GM18517 (cell line): ENCODE measurements at regions not wholly inside any gene's neighbourhood (a gene's known extent, or its start where the extent isn't known, plus 50 kb on each side); places are given as distances from the start of the nearest gene placed in this dataset.
A peak's percentile ranks its signal among the peaks of the same experiment; 100 is the strongest.
"Not testable (repeated sequence)": the region's sequence is repeated elsewhere in the genome, so short reads cannot be mapped to it uniquely, and the experiment has no call there.

Experiments
- ATAC-seq: cut with Tn5 transposase; IDR thresholded peaks from one replicate; pipeline ENCODE4 v1.9.1; 2021; ENCODE audit warnings: mild to moderate bottlenecking, moderate library complexity; ENCODE audit not compliant: unreplicated experiment

- ATAC-seq, result not testable (repeated sequence)
These were observed 50.8 kb upstream of the GRIN2B start for GRCh38 chr12:14032191-14032590.

- ATAC-seq, result no peak
These were observed 62.4 kb upstream of the GRIN2B start for GRCh38 chr12:14043776-14044175.

GRCh38 chr12:14048941-14049545, 67.6 kb upstream of the GRIN2B start:
- ATAC-seq, result no peak

- ATAC-seq, result no peak
These were observed 76.5 kb upstream of the GRIN2B start for GRCh38 chr12:14057895-14058294.

- ATAC-seq, result no peak
These were observed 77.3 kb upstream of the GRIN2B start for GRCh38 chr12:14058717-14059116.

GRCh38 chr12:14059548-14059947, 78.1 kb upstream of the GRIN2B start:
- no peak for ATAC-seq

GRCh38 chr12:14065616-14066015, 84.2 kb upstream of the GRIN2B start:
- ATAC-seq, result no peak

GRCh38 chr12:14066021-14066420, 84.6 kb upstream of the GRIN2B start:
- no peak for ATAC-seq

- ATAC-seq, result no peak
These were observed 87.6 kb upstream of the GRIN2B start for GRCh38 chr12:14068961-14069360.

GRCh38 chr12:14071833-14072232, 90.4 kb upstream of the GRIN2B start:
- ATAC-seq, result no peak

- no peak for ATAC-seq
These were observed 91.6 kb upstream of the GRIN2B start for GRCh38 chr12:14072987-14073386.

- no peak for ATAC-seq
These were observed 94.5 kb upstream of the GRIN2B start for GRCh38 chr12:14075797-14076393.

GRCh38 chr12:14076538-14076937, 95.1 kb upstream of the GRIN2B start:
- ATAC-seq, result no peak

- ATAC-seq, result no peak
These were observed 105.4 kb upstream of the GRIN2B start for GRCh38 chr12:14086838-14087237.

GRCh38 chr12:14099994-14100393, 118.6 kb upstream of the GRIN2B start:
- ATAC-seq, result no peak

- not testable (repeated sequence) for ATAC-seq
These were observed 120.2 kb upstream of the GRIN2B start for GRCh38 chr12:14101556-14101955.

- ATAC-seq, result peak; percentile 95
These were observed 129.9 kb upstream of the GRIN2B start for GRCh38 chr12:14111230-14111865.

- no peak for ATAC-seq
These were observed 131.6 kb upstream of the GRIN2B start for GRCh38 chr12:14113031-14113430.

GRCh38 chr12:14126692-14127091, 145.3 kb upstream of the GRIN2B start:
- ATAC-seq, result no peak

GRCh38 chr12:14129611-14130195, 148.3 kb upstream of the GRIN2B start:
- no peak for ATAC-seq

- no peak for ATAC-seq
These were observed 154.6 kb upstream of the GRIN2B start for GRCh38 chr12:14135996-14136395.

GRCh38 chr12:14138495-14138894, 157.1 kb upstream of the GRIN2B start:
- no peak for ATAC-seq
